ENCODE measurements at regions not wholly inside any gene's neighbourhood (a gene's known extent, or its start where the extent isn't known, plus 50 kb on each side); places are given as distances from the start of the nearest gene placed in this dataset.

GRCh38 chr15:77692614-77693013, 59.9 kb upstream of the LINGO1 start:
- no peak for DNase-seq (ENCODE audit: low read depth)
- no peak for TF ChIP-seq CTCF (conservative IDR thresholded peaks at IDR 0.05; ENCODE audit: low read length)
- no peak overlapping the region for H3K4me3 ChIP-seq (ENCODE audit: low read length)

- TF ChIP-seq CTCF (conservative IDR thresholded peaks at IDR 0.05; ENCODE audit: low read length), result no peak
- H3K4me3 ChIP-seq (ENCODE audit: low read length), result no peak overlapping the region
- no peak for DNase-seq (ENCODE audit: low read depth)
Observed at GRCh38 chr15:77691607-77692006, 58.9 kb upstream of the LINGO1 start.

GRCh38 chr15:77689821-77690220, 57.1 kb upstream of the LINGO1 start:
- no peak for DNase-seq (ENCODE audit: low read depth)
- no peak overlapping the region for H3K4me3 ChIP-seq (ENCODE audit: low read length)
- no peak for TF ChIP-seq CTCF (conservative IDR thresholded peaks at IDR 0.05; ENCODE audit: low read length)

GRCh38 chr15:77688693-77689092, 56.0 kb upstream of the LINGO1 start:
- TF ChIP-seq CTCF (conservative IDR thresholded peaks at IDR 0.05; ENCODE audit: low read length), result no peak
- H3K4me3 ChIP-seq (ENCODE audit: low read length), result no peak overlapping the region
- no peak for DNase-seq (ENCODE audit: low read depth)

GRCh38 chr15:77688266-77688665, 55.6 kb upstream of the LINGO1 start:
- TF ChIP-seq CTCF (conservative IDR thresholded peaks at IDR 0.05; ENCODE audit: low read length), result no peak
- H3K4me3 ChIP-seq (ENCODE audit: low read length), result no peak overlapping the region
- no peak for DNase-seq (ENCODE audit: low read depth)

GRCh38 chr15:77685082-77685815, 52.5 kb upstream of the LINGO1 start:
- no peak for TF ChIP-seq CTCF (conservative IDR thresholded peaks at IDR 0.05; ENCODE audit: low read length)
- no peak for DNase-seq (ENCODE audit: low read depth)
- H3K4me3 ChIP-seq (ENCODE audit: low read length), result no peak overlapping the region

- H3K4me3 ChIP-seq (ENCODE audit: low read length), result no peak overlapping the region
- no peak for DNase-seq (ENCODE audit: low read depth)
- TF ChIP-seq CTCF (conservative IDR thresholded peaks at IDR 0.05; ENCODE audit: low read length), result no peak
Observed at GRCh38 chr15:77684341-77685081, 51.8 kb upstream of the LINGO1 start.
